ENCODE measurements at regions not wholly inside any gene's neighbourhood (a gene's known extent, or its start where the extent isn't known, plus 50 kb on each side); places are given as distances from the start of the nearest gene placed in this dataset.

DNA sequence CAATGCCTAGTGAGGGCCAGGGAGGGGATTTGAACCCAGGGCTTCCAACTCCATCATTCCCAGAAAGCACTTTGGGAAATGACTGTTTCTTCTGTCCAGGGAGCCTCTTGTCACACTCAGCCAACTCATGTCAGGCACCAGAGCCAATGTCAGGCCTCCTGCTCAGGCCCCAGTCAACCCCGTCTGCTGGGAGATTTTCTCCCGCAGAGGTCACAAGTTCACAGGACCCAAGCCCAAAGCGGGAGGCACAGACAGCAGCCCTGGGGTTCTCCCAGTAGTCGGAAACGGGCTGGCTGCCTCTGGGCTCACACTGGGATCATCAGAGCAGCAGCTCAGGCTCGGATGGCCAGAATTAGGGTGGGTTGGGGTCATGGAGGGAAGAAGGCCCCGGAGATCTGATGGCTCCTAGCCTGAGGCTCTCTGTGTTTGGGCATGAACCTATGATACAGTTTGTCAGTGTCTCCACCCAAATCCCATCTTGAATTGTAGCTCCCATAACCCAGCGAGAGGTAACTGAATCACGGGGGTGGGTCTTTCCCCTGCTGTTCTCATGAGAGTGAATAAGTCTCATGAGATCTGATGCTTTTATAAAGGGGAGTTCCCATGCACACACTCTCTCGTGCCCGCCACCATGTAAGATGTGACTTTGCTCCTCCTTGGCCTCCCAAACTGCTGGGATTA lies 255.5 kb downstream of the PARN start:
- TF ChIP-seq POLR2AphosphoS5 (IDR thresholded peaks at IDR 0.05; ENCODE audit: control insufficient read depth, insufficient read depth, low read depth, low read length) = no peak
- TF ChIP-seq AFF4 (CRISPR knock-in tag; IDR thresholded peaks at IDR 0.05) = no peak
- no peak for TF ChIP-seq ZNF384 (IDR thresholded peaks at IDR 0.05; ENCODE audit: low read depth, low read length)
- no peak for TF ChIP-seq IRF2 (CRISPR knock-in tag; IDR thresholded peaks at IDR 0.05)
- TF ChIP-seq SMC3 (conservative IDR thresholded peaks at IDR 0.05; ENCODE audit: insufficient read depth, low read depth, low read length) = no peak
- TF ChIP-seq ZC3H11A (IDR thresholded peaks at IDR 0.05; ENCODE audit: low read depth, low read length) = no peak
- TF ChIP-seq CHCHD3 (CRISPR knock-in tag; IDR thresholded peaks at IDR 0.05) = no peak
